Lung (tissue), 11 donors: ENCODE measurements at regions not wholly inside any gene's neighbourhood (a gene's known extent, or its start where the extent isn't known, plus 50 kb on each side); places are given as distances from the start of the nearest gene placed in this dataset.
"Not testable (repeated sequence)": the region's sequence is repeated elsewhere in the genome, so short reads cannot be mapped to it uniquely, and the experiment has no call there.

ENCODE experiments used
- ATAC-seq: fragments of 200-7000 bp; cut with Tn5 transposase; one replicate; pipeline ENCODE4 v1.9.1; 2020; ENCODE audit warnings: moderate number of reproducible peaks; ENCODE audit not compliant: insufficient read depth, low FRiP score
- DNase-seq, 3 donors: peaks; one replicate each; pipeline ENCODE4 v3.0.0-alpha.2; 2013 to 2017
- H3K27ac ChIP-seq, 2 donors: one replicate each; pipeline ENCODE4 v1.5.1; 2013; ENCODE audit warnings: mild to moderate bottlenecking in 2 of 2, moderate library complexity in 2 of 2, control low read depth in 1 of 2, inconsistent platforms in 1 of 2, low read depth in 1 of 2, low read length in 1 of 2
- H3K27me3 ChIP-seq, 3 donors: one replicate each; pipeline ENCODE4 v1.5.1; 2013; ENCODE audit warnings: low read length in 2 of 3; ENCODE audit not compliant: control insufficient read depth in 3 of 3, insufficient read depth in 3 of 3
- H3K36me3 ChIP-seq, 4 donors: one replicate each; pipeline ENCODE4 v1.5.1; 2013; ENCODE audit warnings: low read length in 4 of 4, mild to moderate bottlenecking in 1 of 4, moderate library complexity in 1 of 4; ENCODE audit not compliant: control insufficient read depth in 4 of 4, insufficient read depth in 4 of 4
- H3K4me1 ChIP-seq, 5 donors: one replicate each; pipeline ENCODE4 v1.5.1; 2013; ENCODE audit warnings: low read length in 5 of 5, mild to moderate bottlenecking in 2 of 5, moderate library complexity in 1 of 5; ENCODE audit not compliant: control insufficient read depth in 5 of 5, insufficient read depth in 5 of 5
- H3K4me3 ChIP-seq: one replicate; pipeline ENCODE4 v1.5.1; 2013; ENCODE audit warnings: mild to moderate bottlenecking, control low read depth, moderate library complexity
- H3K9ac ChIP-seq, 2 donors: one replicate each; pipeline ENCODE4 v1.5.1; 2013; ENCODE audit warnings: low read length in 2 of 2, control low read depth in 1 of 2; ENCODE audit not compliant: insufficient read depth in 1 of 2
- H3K9me3 ChIP-seq, 4 donors: one replicate each; pipeline ENCODE4 v1.5.1; 2013; ENCODE audit warnings: low read length in 3 of 4, mild to moderate bottlenecking in 1 of 4, moderate library complexity in 1 of 4; ENCODE audit not compliant: control insufficient read depth in 4 of 4, insufficient read depth in 3 of 4
- WGBS, 2 donors: extraction: QIAGEN DNeasy Blood & Tissue Kit; methylation state at CpG; one replicate each; pipeline ENCODE4 v1.1.7; 2013; 5-methylcytosine and 5-hydroxymethylcytosine counted together
- TF ChIP-seq, protein P1 (sequence below): IDR thresholded peaks from 2 replicates; pipeline ENCODE4 v1.5.1; 2012; ENCODE audit warnings: mild to moderate bottlenecking; ENCODE audit errors: control extremely low read depth, extremely low read depth
- donor health status: control.
- donor health status: control.
- donor health status: Bipolar disorder and iron deficiency.
- donor health status: healthy.
- donor health status: DM: yes; HTN: yes; CAD: no.

DNA sequence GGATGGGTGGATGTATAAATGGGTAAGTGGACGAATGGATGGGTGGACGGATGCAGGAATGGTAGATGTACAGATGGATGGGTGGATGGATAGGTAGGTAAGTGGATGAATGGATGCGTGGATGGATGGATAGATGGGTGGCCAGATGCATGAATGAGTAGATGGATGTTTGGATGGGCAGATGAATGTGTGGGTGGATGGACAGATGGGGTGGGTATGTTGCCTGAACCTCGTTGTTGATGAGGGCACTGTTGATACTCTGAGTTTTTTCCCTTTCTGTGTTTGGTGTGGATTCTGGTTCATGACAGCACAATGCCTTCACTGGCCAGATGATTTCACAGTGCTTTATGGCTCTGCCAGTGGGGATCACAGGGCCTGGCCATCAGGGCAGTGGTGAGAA lies 208.3 kb downstream of the NPIPB11 start:
- no peak overlapping the region for H3K27ac ChIP-seq
- TF ChIP-seq, protein P1, sequence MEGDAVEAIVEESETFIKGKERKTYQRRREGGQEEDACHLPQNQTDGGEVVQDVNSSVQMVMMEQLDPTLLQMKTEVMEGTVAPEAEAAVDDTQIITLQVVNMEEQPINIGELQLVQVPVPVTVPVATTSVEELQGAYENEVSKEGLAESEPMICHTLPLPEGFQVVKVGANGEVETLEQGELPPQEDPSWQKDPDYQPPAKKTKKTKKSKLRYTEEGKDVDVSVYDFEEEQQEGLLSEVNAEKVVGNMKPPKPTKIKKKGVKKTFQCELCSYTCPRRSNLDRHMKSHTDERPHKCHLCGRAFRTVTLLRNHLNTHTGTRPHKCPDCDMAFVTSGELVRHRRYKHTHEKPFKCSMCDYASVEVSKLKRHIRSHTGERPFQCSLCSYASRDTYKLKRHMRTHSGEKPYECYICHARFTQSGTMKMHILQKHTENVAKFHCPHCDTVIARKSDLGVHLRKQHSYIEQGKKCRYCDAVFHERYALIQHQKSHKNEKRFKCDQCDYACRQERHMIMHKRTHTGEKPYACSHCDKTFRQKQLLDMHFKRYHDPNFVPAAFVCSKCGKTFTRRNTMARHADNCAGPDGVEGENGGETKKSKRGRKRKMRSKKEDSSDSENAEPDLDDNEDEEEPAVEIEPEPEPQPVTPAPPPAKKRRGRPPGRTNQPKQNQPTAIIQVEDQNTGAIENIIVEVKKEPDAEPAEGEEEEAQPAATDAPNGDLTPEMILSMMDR: no peak
- H3K36me3 ChIP-seq: no peaks in the 10 kb centered on the region
- H3K27me3 ChIP-seq: no peaks in the 10 kb centered on the region
- H3K9ac ChIP-seq: no peak overlapping the region
- H3K9me3 ChIP-seq: no peaks in the 10 kb centered on the region
- peaks cover 0 to 39% (median 7%) of the 10 kb centered on the region in 5 donors for H3K4me1 ChIP-seq
- H3K4me3 ChIP-seq: no peak overlapping the region
- 94 to 99% methylated on average over 4 of the region's 4 CpGs for WGBS, 2 donors
- ATAC-seq (no peak), DNase-seq (no peak)

DNA sequence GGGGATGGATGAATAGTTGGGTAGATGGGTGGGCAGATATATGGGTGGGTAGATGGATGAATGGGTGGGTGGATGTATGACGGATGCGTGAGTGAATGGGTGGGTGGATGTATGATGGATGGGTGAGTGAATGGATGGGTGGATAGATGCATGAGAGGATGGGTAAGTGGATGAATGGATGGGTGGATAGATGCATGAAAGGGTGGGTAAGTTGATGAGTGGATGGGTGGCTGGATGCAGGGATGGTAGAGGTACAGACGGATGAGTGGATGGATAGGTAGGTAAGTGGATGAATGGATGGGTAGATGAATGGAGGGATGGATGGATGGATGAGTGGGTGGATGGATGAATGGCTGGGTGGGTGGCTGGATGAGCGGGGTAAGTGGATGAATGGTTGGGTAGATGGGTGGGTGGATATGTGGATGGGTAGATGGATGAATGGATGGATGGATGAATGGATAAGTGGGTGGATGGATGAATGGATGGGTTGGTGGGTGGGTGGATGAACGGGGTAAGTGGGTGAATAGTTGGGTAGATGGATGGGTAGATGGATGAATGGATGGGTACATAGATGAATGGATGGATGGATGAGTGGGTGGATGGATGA lies 208.9 kb downstream of the NPIPB11 start:
- not testable (repeated sequence) for H3K36me3 ChIP-seq, H3K27ac ChIP-seq, H3K9me3 ChIP-seq, H3K27me3 ChIP-seq, DNase-seq, H3K4me3 ChIP-seq, ATAC-seq, H3K9ac ChIP-seq
- WGBS, 2 donors: 95 to 97% methylated on average over 5 of the region's 5 CpGs
- peaks cover 0 to 35% (median 7%) of the 10 kb centered on the region in 5 donors for H3K4me1 ChIP-seq

DNA sequence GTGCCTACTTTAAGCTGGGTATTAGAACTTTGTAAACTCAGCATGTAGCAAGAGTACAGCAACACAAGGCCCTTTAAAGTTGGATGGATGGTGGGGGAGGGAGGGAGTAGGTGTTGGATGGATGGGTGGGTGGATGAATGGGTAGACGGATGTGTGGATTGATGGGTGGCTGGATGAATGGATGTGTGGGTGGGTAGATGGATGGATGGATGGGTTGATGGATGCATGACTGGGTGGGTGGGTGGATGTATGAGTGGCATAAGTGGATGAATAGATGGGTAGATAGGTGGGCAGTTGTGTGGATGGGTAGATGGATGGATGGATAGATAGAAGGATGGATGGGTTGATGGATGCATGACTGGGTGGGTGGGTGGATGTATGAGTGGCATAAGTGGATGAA lies 209.8 kb downstream of the NPIPB11 start:
- ATAC-seq, H3K27ac ChIP-seq, H3K9me3 ChIP-seq, DNase-seq, H3K9ac ChIP-seq, H3K36me3 ChIP-seq, H3K4me3 ChIP-seq, H3K27me3 ChIP-seq: not testable (repeated sequence)
- H3K4me1 ChIP-seq: peaks cover 0 to 30% (median 8%) of the 10 kb centered on the region in 5 donors
- WGBS, 2 donors: 93 to 100% methylated on average over 1 of the region's 1 CpG

DNA sequence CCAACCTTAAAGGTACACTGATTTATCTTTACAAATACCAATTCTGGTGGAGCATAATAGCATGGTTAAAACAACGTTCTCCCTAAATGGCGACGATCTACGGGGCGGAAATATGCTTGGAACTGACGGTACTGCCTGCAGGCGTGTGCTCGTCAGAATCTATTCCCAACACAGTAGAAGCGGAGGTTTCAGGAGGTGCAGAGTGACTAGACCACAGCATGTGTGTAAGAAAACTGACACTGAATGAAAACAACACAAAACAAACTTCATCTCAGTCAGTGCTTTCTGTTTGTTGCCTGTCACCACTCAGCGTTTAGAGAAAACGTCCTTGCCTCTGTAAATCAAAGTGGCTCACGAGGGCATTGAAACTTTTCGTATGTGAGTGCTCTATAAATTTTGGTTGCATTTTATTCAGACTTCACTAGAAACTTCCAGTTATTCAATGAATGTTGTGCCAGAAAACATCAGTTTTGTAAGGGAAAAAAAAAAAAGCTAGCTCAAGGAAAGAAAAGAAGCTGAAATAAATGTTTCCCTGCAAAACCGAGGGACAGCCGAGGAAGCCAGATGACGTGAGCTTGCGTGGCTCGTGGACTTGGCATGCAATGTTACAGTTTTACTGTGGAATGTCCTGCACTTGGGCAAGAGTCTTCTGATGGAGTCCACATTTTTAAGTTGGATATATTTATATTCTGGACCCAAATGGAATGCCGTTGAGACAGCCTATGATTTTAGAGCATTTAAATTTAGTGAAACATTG lies 210.4 kb downstream of the LAT start:
- DNase-seq (peak; percentile 72 to 82 (median 75)), ATAC-seq (peak; percentile 6)
- not testable (repeated sequence) for H3K9me3 ChIP-seq, H3K27me3 ChIP-seq, H3K36me3 ChIP-seq, H3K4me3 ChIP-seq
- peak overlapping the region in 1 of 2 donors; percentile 55 for H3K27ac ChIP-seq
- peaks cover 0 to 24% (median 8%) of the 10 kb centered on the region in 5 donors for H3K4me1 ChIP-seq
- H3K9ac ChIP-seq: peak overlapping the region in 1 of 2 donors; percentile 32
- 78 to 80% methylated on average over 18 to 19 of the region's 19 CpGs for WGBS, 2 donors

DNA sequence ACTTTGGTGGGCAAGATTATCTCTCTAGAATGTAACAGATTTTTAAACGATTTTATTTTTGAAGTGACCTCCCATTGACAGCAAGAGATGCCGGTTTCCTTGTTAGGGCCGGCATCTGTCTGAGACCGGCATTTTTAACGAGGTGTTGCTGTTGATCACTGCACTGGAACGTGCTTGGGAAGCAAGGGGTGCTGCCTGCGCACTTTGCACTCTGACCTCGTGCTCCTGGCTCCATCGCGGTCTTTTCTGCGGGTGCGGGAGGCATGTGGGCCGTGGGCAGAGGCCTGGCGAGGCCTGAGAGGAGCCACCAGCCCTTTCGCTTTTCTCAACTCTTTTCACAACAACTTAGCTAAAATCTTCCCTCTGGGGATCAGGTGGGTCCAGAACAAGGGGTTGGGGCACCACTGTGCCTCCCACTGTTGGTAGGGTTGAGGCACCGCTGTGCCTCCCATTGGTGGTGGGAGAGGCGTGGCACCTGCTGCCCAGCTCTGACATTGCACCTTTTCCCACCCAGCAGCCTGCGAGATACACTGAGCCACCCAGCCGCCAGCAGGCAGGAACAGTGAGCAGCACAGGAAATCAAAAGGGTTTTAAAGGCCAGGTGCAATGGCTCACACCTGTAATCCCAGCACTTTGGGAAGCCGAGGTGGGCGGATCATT lies 209.5 kb downstream of the LAT start:
- H3K36me3 ChIP-seq, H3K27me3 ChIP-seq, H3K4me3 ChIP-seq, DNase-seq, H3K9me3 ChIP-seq, ATAC-seq, H3K27ac ChIP-seq, H3K9ac ChIP-seq: not testable (repeated sequence)
- WGBS, 2 donors: 87 to 90% methylated on average over 17 to 18 of the region's 21 CpGs
- peaks cover 0 to 17% (median 7%) of the 10 kb centered on the region in 5 donors for H3K4me1 ChIP-seq

DNA sequence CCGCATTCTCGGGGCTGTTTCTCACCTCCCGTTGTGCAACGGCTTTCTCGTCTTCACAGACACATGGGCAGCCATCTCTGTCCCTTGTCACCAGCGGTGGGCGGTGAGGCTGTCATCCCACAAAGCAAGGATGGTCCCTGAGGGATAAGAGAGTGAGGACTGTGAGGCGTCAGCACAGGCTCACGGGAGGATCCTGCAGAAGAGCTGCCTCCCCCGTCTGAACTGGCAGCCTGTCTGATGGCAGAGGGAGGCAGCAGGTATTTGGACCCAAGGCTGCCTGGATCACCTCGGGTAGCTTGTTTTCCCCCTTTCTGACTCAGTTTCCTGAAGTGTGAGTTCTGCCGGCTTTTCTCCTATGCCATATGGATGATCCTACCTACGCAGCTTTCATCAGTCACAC lies 208.8 kb downstream of the LAT start:
- 83 to 96% methylated on average over 13 of the region's 13 CpGs for WGBS, 2 donors
- not testable (repeated sequence) for H3K9me3 ChIP-seq, DNase-seq, H3K36me3 ChIP-seq, H3K27ac ChIP-seq, H3K9ac ChIP-seq, H3K27me3 ChIP-seq, ATAC-seq, H3K4me3 ChIP-seq
- H3K4me1 ChIP-seq: peaks cover 0 to 10% (median 3%) of the 10 kb centered on the region in 5 donors

DNA sequence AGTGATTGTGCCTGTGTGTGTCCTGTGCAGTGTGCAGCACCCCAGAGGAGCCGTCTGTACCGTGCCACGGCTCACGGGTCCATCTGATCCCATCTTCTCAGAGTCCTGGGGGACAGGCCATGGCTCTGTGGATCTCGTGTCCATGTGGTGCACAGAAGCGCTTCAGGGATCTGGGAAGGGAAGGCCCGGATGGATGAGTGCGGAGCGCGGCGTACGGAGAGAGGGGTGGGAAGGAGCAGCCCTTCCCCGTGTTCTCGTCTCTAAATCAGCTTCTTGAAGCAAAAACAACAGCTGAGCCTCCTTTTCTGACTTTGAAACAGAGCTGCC lies 208.4 kb downstream of the LAT start:
- H3K27me3 ChIP-seq, H3K4me3 ChIP-seq, H3K9ac ChIP-seq, H3K27ac ChIP-seq, H3K9me3 ChIP-seq, ATAC-seq, H3K36me3 ChIP-seq, DNase-seq: not testable (repeated sequence)
- WGBS, 2 donors: 96 to 97% methylated on average over 14 of the region's 14 CpGs
- peaks cover 0 to 10% (median 3%) of the 10 kb centered on the region in 5 donors for H3K4me1 ChIP-seq
